T-helper 22 cell (primary cell): ENCODE measurements at regions not wholly inside any gene's neighbourhood (a gene's known extent, or its start where the extent isn't known, plus 50 kb on each side); places are given as distances from the start of the nearest gene placed in this dataset.

Experiments
- DNase-seq: peaks from one replicate; pipeline ENCODE4 v3.0.0-alpha.2; 2020; ENCODE audit warnings: low read depth

- DNase-seq: no peak
These were observed 52.5 kb upstream of the C11orf58 start for GRCh38 chr11:16685914-16686313.

GRCh38 chr11:16678466-16679116, 59.9 kb upstream of the C11orf58 start:
- DNase-seq: no peak

GRCh38 chr11:16669799-16670415, 68.5 kb upstream of the C11orf58 start:
- DNase-seq: no peak

DNA sequence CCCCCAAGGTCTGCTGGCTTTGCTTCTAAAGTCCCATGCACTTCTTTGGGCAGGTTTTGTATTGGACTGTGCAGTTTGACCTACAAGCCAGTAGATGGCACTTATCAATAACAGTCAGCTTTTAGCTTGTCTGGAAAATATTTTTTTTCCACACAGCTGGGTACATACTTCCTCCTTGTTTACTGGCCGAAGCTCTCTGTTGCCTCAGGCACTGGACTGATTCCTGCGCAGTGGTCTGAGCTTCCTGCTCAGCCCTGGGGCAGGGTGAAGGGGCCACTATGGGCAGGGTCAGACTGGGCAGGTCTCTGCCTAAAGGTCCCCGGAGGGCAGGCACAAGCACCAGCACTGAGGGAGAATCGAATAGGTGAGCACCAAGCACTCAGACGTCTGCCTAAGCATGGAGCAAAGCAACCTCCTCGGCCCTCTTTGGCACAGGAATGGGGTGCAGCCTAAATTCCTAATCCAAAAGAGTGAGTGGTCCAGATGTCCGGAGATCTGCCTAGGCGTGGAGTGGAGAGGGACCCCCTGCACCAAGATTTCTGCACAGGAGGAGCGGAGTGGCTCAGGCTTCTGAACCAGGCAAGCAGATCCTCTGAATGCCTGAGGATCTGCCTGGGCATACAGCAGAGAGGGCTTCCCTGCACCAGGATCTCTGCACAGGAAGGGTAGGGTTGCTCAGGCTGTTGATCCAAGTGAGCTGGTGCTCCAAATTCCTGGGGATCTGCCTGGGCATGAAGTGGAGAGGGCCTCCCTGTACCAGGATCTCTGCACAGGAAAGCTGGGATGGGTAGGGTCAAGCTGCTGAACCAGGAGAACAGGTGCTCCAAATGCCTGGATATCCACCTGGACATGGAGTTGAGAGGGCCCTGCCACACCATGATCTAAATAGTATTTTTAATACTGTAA, 105.9 kb upstream of the C11orf58 start:
- DNase-seq: no peak

GRCh38 chr11:16630651-16631050, 107.8 kb upstream of the C11orf58 start:
- no peak for DNase-seq

- no peak for DNase-seq
These were observed 120.0 kb upstream of the C11orf58 start for GRCh38 chr11:16618431-16618830.

DNA sequence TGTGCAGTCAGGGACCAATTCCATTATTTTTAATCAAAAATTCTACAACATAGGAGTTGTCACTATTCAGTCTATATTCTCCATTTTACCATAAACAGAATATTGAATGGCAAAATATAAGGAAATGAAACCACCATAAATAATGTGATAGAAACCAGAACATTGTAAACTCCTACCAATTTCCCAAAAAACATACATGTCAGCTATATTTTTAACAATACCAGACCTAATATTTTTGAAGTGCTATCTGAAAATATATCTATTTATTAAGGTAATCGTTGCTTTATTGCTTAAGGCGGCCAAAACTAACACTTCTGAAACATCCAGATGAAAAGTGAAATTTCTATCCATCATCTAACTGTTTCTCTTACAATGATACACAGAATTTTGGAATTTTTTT, 123.0 kb upstream of the C11orf58 start:
- DNase-seq: no peak

DNA sequence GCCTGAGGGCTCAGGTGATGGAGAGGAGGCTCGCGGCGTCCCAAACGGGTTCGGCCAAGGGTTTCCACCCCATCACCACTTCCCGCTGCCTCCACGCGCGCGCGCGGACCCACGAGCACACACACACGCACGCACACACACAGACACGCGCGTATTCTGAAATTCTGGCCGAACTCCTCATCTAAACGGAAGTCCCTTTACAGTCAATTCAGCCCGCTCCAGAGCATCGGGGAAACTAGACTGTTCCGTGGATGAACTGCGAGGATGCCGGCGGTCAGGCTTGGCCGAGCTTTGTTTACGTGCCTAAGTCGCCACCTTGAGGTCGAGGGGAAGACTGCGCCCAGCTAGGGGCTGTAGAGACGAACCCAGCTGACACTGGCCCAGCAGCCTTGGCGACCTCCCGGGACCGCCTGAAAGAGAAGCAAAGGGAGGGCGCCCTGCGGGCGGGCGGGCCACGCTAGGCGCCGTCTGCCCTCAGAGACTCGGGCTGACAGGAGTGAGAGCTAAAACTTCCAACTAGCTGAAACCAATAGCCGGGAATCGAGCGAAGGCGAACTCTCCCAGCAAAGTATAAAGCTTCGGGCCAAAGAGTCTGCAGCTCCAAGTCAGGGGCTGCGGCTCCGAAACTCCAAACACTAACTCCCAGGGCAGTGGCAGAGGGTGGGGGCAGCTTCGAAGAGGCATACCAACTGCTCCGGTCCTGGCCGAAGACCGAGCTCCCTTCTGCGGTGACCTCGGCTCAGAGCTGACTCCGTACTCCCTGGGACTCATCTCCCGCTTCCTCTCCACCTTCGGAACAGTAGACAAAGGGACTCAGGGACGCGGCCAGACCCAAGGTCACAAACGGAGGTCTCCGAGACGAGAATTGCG, 124.7 kb upstream of the C11orf58 start:
- DNase-seq: no peak

DNA sequence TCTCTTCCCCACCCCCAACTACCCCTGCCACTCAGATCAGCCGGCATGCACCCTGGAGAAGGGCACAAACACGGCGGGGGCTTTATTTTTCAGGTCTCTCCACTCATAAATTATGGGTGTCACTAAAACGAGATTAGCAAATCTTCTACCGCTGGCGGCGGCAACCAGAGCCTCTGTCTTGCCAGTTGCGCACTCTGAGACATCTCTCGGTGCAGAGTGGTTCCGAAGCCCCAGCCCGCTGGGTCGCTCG, 125.3 kb upstream of the C11orf58 start:
- no peak for DNase-seq

GRCh38 chr11:16612566-16613261, 125.7 kb upstream of the C11orf58 start:
- no peak for DNase-seq

- no peak for DNase-seq
These were observed 126.4 kb upstream of the C11orf58 start for GRCh38 chr11:16611926-16612565.

DNA sequence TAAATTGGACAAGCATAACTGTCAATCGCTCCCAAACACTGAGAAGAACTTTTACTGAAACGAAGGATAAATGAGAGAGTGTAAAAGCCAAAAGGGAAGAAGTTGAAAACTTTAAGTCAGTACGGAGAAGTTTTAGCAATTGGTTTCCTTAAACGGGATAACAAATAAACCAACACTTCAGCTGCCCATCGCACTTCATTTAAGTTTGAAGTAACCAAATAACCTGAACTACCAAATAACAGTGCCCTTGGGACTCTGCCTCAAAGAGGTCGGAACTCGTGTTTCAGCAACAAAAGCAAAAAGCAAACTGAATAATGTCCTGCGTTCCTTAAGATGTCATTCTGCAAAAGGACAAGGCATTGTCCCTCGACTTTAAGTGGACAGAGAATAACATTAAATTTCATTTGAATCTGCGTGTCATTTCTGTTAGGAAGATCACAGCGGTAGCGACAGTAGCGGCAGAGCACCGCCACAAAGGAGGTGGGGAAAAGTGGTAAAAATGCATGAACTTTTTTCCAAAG, 127.0 kb upstream of the C11orf58 start:
- no peak for DNase-seq

DNA sequence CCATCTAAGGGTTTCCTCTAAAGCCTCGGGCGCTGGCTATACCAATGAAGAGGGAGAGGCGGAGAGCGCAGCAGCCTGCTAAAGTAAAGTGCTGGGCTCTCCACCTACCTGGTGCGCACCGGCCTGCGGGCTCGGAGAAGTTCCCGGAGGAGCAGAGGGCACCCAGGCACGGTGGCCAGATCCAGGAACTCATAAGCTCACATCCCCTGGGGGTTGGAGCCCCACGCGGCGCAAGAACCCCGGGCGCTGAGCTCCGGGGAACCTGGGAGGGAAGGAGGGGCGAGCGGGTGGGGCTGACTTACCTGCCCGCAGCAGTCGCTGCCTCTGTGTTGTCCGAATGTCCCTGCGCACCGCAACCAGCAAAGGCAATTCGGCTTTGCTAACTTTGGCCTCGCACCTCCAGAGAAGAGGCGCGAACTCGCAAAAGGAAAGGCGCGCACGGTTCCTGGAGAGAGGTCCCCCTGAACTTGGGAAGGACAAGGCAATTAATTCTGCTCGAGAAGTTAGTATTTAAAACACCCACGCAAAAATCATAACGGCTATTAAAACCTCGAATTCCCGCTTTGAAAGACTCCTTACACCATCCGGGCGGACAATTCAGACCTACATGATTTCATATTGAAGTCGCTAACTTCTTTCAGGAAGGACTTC, 127.6 kb upstream of the C11orf58 start:
- no peak for DNase-seq

- DNase-seq: no peak
These were observed 128.2 kb upstream of the C11orf58 start for GRCh38 chr11:16610213-16610737.

- no peak for DNase-seq
These were observed 128.7 kb upstream of the C11orf58 start for GRCh38 chr11:16609769-16610168.

DNA sequence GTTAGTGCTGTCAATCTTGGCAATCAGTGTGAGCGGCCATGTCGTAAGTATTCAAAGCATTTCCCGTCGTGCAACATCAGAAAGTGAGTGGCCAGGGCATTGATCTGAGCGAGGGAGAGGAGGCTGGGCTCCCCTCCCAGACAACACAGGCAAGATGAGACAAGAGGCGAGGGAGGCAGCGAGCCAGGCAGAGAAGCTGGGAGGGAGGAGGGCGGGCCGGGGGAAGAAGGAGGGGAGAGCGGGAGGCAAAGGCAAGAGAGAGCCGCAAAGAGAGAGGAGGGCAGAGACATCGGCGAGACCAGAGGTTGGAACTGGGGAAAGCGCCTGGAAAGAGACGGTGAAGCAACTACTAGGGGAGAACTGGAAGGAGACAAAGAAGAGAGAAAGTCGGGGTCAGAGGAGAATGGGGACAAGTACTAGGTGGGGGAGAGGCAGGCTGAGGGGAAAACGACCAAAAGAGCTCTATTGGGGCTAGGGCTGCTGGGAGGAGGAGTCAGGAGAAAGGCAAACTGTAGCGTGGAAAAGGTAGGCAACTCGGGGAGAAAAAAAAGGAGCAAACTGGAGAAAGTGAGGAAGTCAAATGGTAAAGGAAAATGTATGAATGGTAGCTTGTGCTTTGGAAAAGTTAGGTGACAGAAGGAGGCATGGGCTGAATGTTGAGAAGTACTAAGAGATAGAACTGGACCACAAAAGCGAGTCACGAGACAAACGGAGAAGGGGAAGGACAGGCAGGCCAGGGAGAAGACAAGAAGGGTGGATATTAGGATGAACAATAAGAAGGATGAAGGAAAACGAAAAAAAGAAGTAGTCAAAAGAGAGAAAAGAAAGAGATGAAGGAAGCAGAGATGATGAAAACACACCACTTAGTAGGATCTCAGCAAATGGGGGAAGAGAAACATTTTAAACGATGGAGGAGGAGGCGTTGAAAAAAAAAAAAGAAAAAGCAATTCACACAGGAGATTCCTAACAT, 130.5 kb upstream of the C11orf58 start:
- no peak for DNase-seq

DNA sequence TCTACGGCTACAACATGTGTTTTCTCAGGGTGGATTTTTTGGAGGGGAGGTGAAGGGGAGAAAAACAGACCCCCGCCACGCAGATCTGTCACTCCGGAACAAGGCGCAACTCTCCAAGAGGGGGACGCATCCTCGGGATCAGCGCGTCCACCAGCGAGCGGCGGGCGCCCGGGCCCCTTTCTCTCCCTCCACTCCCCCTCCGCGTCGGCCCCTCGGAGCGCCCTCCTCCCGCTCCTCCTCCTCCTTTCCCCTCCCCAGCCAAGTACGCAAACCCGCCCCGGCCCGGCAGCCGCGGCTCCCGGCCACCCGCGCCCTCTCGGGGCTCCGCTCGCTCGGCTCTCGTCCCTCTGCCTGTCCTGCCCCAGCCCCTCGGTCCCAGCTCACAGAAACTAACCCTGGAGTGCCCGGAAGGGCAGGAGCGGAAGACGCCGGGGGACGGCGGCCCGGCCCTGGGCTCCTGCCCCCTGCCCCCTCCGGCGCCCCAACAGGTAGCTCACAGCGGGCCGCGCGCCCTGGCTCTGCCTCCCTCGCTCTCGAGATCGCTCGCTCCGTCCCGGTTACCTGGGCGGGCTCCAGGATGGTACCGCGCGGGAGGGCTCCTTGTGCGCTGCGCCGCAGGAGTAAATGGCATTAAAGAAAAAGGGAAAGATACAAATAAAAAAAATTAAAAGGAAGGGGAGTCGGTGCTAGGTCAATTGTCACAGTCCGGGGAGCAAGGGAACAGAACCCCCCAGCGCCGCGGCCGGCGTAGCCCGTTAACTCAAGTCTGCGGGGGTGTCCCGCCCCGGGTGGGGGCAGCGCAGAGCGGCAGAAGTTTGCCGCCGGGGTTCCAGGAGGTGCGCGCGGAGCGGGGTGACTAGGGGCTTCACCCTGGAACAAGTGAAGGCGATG, 131.4 kb upstream of the C11orf58 start:
- no peak for DNase-seq
